SK-N-MC (cell line): ENCODE measurements at regions not wholly inside any gene's neighbourhood (a gene's known extent, or its start where the extent isn't known, plus 50 kb on each side); places are given as distances from the start of the nearest gene placed in this dataset.

Experiments
- EZH2 ChIP-seq: fragments of 200-600 bp; sonication (generic); IDR thresholded peaks from one replicate; pipeline ENCODE4 v1.6.1; 2017; ENCODE audit warnings: antibody characterized with exemption
- FOXP2 ChIP-seq: optimal IDR thresholded peaks from 2 replicates; pipeline ENCODE3; 2011; ENCODE audit warnings: mild to moderate bottlenecking, moderate library complexity; ENCODE audit not compliant: insufficient read depth; ENCODE audit errors: extremely low read length, control extremely low read depth
- POLR2AphosphoS5 ChIP-seq: IDR thresholded peaks from 2 replicates; pipeline ENCODE4 v1.6.1; 2012; ENCODE audit warnings: mild to moderate bottlenecking, low read depth, low read length, borderline replicate concordance

- TF ChIP-seq EZH2 (no peak), POLR2AphosphoS5 (no peak), FOXP2 (no peak)
Measured at GRCh38 chr2:7407906-7408680, 490.9 kb downstream of the RNF144A start.
